Stimulated activated CD4-positive, alpha-beta T cell treated with anti-CD3 and anti-CD28 coated beads, Interleukin-4, amount 100 ng/mL, for 24 hours (primary cell): ENCODE measurements at regions not wholly inside any gene's neighbourhood (a gene's known extent, or its start where the extent isn't known, plus 50 kb on each side); places are given as distances from the start of the nearest gene placed in this dataset.
"Not testable (repeated sequence)": the region's sequence is repeated elsewhere in the genome, so short reads cannot be mapped to it uniquely, and the experiment has no call there.

Experiments
- DNase-seq: peaks from one replicate; pipeline ENCODE4 v3.0.0-alpha.2; 2020

DNA sequence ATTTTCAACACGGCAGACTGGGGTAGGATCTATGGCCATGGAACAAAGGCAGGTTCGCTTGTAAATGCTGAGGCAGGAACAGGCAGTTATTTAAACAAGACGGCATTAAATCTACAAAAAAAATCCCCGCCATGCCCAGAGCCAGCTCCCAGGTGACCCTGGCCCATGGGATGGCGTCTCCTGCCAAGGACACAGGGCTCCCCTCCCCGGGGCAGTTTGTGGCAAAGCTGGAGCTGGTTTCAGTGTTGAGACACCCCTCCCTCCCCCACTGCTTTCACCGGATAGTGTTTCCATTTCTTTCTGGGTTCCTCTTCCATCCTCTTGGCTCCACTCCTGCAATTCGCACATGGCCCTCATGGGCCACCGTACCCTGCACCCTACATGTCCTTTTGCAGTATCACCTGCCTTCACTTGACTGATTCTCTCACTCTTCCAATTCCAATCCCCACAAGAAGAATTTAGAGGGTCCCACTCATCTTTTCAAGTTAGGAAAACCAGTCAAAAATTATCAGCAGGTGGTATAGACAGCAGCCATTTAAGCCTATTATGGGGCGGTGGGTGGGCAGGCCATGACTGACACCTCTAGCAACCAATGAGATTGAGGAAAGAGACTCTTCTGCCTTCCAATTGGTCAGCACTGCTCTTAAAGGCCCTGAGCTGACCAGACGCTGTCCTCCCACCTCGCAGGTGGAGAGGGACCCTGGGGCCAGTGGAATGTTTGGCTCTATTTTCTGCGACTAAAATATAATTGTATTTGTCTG lies 52.0 kb downstream of the OLIG1 start:
- DNase-seq = no peak

- no peak for DNase-seq
Measured at GRCh38 chr21:33122507-33122906, 52.6 kb downstream of the OLIG1 start.

DNA sequence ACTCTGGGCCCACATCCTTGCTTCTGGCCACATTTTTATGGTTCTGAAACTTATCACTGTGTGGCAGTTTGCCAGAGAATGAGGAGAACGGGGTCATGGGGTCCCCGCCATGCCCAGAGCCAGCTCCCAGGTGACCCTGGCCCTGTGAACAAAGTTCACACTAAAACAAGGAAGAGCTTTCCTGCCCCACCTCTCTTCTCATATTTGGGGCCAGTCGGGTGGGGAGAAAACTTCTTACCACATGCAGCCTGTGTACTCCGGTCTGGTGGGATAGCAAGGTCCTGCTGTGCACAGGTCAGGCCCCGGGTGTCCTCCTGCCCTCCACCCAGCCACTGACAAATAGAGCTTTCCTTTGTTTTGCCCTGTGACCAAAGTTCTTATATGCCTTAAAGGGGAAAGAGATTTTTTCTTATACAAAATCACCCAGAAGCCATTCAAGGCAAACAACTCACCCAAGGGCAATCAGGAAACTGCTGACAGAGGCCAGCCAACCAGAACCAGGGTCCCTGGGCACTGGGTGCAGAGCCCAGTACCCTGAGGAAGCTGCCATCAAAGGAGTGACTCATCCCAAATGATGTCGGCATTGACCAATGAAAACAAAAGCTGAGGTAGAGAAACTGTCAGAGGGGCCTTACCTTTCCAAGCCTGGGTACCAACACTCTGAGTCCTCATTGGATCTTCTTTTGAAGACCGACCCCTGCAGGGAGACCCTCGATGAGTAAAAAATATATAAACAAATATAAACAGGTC lies 53.6 kb downstream of the OLIG1 start:
- DNase-seq = no peak

- no peak for DNase-seq
Measured at GRCh38 chr21:33124889-33125288, 54.9 kb downstream of the OLIG1 start.

DNA sequence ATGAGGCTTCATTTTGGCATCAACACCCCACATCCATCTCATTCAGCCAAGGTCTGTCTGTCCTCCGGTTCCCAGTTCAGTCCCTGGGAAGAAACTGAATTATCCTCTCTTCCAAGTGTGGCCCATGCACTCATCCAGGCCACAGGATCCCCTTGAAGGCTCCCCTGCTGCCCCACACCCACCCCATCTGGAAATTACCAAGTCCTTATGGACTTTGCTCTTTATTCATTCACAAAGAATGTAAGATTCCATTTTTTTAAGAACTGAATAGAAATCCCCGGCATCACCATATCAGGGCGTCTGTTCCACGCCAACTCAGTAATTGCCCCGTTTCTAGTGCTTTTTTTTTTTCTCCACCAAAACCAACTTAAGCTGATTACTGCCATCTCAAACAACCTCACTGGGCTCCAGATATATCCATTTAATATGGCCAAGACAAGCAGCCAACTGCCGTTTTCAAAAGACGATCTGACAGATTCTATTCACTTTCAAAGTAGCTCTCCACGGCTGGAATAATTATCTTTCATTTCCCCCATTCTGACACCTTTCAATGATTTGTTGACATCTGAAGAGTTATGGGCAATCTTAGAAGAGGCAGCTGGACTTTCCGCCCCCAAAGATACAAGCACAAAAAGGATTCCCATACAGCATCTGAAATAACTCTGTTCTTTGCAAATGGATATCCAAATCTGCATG lies 55.9 kb downstream of the OLIG1 start:
- DNase-seq = no peak

DNA sequence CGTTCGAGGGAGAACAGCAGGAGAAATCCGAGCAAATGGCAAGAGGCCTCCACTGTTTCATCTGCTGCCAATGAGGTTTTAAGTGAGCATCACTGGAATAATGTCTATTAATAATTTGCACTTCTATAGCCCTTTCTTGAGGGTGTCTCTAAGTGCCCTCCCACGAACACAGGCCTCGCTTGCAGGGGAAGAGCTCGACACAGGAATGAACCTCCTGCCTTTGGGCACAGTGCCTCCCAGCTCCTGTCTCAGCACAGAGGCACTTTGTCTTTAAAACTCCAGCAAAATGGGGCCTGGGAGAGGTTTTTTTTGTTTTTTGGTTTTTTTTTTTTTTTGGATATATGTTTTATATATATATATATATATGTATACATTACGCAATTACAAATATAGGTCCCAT lies 56.6 kb downstream of the OLIG1 start:
- no peak for DNase-seq

DNA sequence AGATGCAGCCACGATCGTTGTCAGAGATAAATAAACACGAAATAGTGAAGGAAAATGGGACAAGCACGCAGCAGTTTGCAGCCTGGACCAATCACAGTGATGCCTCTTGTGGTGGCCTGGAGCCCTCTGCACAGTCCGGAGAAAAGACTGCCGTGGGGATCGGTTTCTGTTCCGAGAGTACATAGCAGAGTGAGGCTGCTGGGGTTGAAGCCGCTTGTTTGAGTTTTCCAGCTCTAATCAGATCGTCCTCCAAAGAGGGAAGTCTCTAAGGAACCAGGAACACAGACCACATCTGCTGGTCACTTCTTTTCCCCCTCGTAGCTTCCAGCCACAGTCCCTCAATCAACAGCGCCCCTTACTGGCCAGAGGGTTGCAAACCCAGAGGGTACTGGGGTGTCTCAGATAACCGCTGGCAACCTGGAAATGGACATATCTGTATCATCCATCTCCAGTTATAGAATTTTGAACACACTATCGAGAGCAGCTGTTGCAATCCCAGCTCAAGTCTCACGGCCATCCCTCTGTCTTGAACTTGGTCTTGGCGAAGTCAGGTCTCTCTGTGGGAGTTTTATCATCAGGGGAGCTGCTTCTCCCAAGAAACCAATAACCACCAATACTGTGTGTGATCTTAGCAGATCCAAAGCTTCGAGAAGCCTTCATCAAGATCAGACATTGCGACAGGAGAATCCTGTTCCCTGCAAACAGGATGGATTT lies 57.4 kb downstream of the OLIG1 start:
- peak; percentile 65 for DNase-seq

GRCh38 chr21:33127868-33128242 lies 57.9 kb downstream of the OLIG1 start:
- DNase-seq = no peak

- DNase-seq = no peak
Measured at GRCh38 chr21:33128538-33128937, 58.6 kb downstream of the OLIG1 start.

DNA sequence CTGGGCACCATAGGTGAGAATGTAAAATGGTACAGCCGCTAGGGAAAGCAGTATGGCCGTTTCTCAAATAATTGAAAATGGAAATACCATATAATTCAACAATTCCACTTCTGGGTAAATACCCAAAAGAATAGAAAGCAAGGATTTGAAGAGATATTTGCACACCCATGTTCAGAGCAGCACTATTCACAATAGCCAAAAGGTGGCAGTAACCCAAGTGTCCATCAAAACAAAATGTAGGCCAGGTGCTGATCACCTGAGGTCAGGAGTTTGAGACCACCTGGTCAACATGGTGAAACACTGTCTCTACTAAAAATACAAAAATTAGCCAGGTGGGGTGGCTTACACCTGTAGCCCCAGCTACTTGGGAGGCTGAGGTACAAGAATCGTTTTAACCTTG lies 62.1 kb downstream of the OLIG1 start:
- no peak for DNase-seq

- no peak for DNase-seq
Measured at GRCh38 chr21:33133892-33134291, 64.0 kb downstream of the OLIG1 start.

DNA sequence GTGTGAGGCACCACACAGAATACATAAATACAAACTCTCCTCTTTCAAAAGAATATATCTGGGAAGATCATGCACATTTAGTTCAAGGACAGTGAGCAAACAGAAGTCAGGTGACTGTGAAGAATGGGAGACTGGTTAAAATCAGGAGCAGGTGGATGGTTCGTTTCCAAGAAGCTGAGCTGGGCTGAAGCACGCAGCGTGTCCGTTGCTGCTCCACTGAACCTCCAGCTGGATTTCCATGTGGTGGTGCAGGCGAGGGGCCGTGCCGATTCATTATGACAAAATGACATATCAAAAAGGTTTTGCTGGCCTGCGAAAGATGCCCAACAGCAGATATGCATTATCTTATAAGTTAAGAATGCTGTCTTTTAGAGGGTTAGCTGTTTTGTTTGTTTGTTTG lies 66.0 kb downstream of the OLIG1 start:
- DNase-seq = no peak

- no peak for DNase-seq
Measured at GRCh38 chr21:33136847-33137502, 67.0 kb downstream of the OLIG1 start.

DNA sequence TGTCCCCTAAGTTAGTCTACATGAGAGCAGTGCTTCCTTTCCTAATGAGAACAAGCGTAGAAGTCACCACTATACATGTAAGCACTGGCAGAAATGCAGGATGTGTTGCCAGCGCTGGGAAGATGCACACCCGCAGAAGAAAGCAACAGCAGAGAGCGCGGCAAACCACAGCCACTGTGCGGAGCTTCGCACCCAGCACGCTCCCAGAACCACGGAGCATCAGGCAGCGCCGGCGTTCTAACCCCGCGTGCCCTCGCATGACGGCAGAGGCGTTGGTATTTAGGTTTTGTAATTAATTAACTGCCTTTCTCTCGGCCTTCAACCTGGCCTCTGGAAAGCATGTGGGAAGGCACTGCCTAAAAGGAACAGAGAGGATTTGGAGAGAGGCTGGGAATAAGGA lies 69.1 kb downstream of the OLIG1 start:
- DNase-seq = no peak

DNA sequence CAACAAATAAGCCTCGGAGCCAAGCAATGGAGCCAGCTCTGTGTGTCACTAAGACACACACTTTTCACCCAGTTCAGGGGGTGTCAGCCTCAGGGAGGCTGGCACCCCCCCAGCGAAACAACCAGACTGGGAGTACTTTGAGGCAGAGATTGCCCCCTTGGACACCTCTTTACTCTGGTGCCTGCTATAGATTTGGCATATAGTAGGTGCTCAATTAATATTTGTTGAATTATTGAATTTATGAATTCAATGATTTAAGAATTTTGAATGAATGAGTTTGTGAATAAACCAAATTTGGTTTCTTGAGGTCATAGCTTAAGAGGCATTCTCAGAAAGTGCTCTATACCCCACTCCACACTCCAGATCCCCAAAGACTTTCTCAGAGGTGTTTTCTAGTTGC lies 70.3 kb downstream of the OLIG1 start:
- DNase-seq = no peak

DNA sequence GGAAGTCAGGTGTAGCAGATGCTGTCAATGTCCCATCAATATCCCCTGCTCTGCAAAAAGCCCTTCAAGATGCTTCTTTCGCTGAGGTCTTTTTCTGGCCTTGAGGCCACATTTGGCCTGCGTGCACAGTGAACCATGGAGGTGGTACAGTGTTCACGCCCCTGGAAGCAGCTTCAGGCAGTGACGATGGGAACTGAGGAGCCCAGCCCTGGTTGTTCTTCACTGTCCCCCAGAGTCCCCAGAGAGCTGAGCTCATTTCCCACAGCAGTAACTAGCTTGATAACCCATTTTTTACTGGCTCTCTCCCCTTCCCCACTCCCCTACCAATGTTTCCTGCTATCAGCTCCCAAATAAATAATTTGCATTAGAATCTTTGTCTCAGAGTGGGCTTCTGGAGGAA lies 76.5 kb downstream of the OLIG1 start:
- DNase-seq = no peak

DNA sequence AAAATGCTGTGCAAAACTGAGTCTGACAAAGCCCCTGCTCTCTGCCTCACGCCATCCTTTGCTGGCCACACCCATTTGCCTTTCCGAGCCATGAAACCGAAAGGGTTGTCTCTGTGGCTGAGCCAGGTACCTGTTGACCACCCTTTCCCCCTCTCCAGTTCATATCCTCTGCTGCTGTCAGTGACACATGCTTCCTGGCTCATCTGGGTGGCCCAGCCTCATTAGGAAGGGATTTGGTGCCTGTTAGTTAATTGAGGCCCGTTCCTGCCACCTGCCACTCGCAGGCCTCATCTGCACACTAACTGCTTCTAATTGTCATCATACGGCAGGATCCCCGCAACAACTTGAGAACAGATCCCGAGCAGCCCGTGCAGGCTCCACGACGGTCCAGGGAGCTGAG lies 79.2 kb downstream of the OLIG1 start:
- no peak for DNase-seq

DNA sequence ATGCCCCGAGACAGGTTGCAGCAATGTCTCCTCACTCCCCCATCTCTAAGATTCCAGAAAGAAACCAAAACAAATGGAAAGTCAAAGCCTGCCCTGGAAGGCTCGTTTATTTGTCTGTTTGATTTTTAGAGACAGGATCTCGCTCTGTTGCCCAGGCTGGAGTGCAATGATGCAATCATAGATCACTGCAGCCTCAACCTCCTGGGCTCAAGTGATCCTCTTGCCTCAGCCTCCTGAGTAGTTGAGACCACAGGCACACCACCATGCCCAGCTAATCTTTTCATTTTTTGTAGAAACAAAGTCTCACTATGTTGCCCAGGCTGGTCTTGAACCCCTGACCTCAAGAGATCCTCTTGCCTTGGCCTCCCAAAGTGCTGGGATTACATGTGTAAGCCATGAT lies 78.8 kb upstream of the IFNAR2 start:
- not testable (repeated sequence) for DNase-seq

DNA sequence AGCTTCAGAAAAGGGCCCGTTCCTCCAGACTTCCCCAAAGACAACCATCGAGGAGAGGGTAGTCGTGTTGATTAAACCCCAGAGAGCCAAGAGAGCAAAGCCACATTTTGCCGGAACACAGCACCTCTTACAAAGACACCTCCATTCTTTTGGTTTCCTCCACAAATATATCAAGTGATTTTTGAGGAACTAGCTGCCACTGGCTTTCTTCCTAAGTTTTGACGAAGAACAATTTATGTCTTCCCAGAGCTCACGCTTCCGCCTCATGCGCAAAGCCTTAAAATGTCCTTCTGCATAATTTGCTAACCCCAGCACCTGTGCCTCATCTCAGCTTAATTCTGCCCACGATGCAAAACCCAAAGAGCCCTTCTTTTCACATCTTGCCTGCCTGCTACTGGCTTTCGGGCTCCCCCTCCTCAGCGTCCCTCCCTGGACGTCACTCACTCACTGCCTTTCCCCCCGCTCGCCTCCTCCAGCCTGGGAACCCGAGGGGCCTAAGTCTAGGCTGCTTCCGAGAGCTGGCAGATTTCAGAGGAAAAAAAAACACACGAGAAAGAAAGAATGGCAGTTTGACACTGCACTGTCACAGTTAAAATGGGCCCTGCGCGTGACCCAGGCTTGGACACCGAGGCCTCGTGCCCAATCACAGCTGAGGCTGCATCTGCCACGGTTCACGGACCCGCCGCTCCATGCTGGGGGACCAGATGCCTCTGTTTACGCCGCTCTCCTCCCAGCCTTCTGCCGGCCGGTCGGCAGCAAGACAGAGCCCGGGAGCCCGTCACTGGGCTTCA lies 77.6 kb upstream of the IFNAR2 start:
- no peak for DNase-seq

- DNase-seq = no peak
Measured at GRCh38 chr21:33152732-33153130, 77.0 kb upstream of the IFNAR2 start.

DNA sequence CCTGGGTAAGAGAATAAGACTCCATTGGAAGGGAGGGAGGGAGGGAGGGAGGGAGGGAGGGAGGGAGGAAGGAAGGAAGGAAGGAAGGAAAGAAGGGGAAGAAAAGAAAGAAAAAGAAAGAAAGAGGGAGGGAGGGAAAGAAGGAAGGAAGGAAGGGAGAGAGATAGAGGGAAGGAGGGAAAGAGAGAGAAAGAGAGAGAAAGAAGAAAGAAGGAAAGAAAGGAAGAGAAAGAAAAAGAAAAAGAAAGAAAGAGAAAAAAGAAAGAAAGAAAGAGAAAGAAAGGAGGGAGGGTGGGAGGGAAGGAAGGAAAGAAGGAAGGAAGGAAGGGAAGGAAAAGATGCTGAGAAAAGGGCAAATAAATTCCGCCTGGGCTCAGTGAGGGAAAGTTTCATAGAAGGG lies 74.7 kb upstream of the IFNAR2 start:
- no peak for DNase-seq

DNA sequence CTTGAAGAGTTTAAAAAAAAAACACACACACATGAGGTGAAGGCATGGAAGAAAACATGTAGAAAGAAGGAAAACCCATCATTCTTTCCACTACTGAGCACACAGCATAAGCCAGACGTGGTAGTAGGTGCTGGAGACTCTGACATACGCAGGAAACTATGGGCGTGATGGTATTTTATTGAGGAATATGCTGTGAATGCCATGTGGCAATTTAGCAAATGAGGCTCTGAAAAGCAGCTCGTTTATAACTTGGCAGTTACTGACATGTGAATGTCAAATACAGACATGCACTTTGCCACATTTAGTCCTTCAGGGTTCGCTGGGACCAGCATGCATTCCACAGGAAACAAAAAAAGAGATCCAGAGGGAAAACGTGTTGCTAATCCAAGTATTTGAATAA lies 74.3 kb upstream of the IFNAR2 start:
- DNase-seq = no peak
